ENCODE measurements at regions not wholly inside any gene's neighbourhood (a gene's known extent, or its start where the extent isn't known, plus 50 kb on each side); places are given as distances from the start of the nearest gene placed in this dataset.

- H3K4me1 ChIP-seq (ENCODE audit: control insufficient read depth in 2 of 2, insufficient read depth in 2 of 2, low read length in 2 of 2): no peaks in the 10 kb centered on the region
- Mint-ChIP-seq H3K9me3 (ENCODE audit: insufficient read depth) (peaks cover 3% of the 10 kb centered on the region), H3K4me1 (no peaks in the 10 kb centered on the region), H3K27me3 (peaks cover under 1% of the 10 kb centered on the region), H3K4me3 (no peak overlapping the region), H3K27ac (no peak overlapping the region)
- H3K4me3 ChIP-seq (ENCODE audit: control extremely low read depth in 1 of 5, extremely low read depth in 1 of 5, insufficient read depth in 1 of 5, low read depth in 2 of 5, low read length in 4 of 5): no peak overlapping the region
- POLR2A ChIA-PET: no interaction called here
- H3K79me2 ChIP-seq (ENCODE audit: control insufficient read depth, insufficient read depth, low read length): no peaks in the 10 kb centered on the region
- no peaks in the 10 kb centered on the region for H3K9me3 ChIP-seq (ENCODE audit: control extremely low read depth in 1 of 3, control insufficient read depth in 2 of 3, insufficient read depth in 1 of 3, low read length in 2 of 3)
- no peak for DNase-seq
- intact Hi-C loops (cut with micrococcal nuclease): no loop called here
- no peaks in the 10 kb centered on the region for H4K20me1 ChIP-seq (ENCODE audit: control insufficient read depth, insufficient read depth, low read length, poor library complexity, severe bottlenecking)
- no CpG with 5 or more reads among the region's 2 CpGs for WGBS (ENCODE audit: insufficient coverage)
- H3K36me3 ChIP-seq (replicated peaks in 1 of 2; ENCODE audit: control extremely low read depth in 1 of 2, control insufficient read depth in 1 of 2, extremely low read depth in 1 of 2, insufficient read depth in 2 of 2, low read length in 1 of 2): no peaks in the 10 kb centered on the region
- no peaks in the 10 kb centered on the region for H3K27me3 ChIP-seq (replicated peaks in 1 of 4; ENCODE audit: control extremely low read depth in 1 of 4, control insufficient read depth in 3 of 4, insufficient read depth in 4 of 4, low read length in 3 of 4)
- H3K4me2 ChIP-seq (replicated peaks; ENCODE audit: low read depth, low read length, poor library complexity, severe bottlenecking): no peak overlapping the region
- no peak for ATAC-seq (ENCODE audit: low read depth)
- CTCF ChIA-PET: no interaction called here
- no peak overlapping the region for H3K27ac ChIP-seq (ENCODE audit: low read length in 2 of 2)
- TF ChIP-seq CTCF (IDR thresholded peaks at IDR 0.05) (no peak), EZH2 (IDR thresholded peaks at IDR 0.05; ENCODE audit: borderline replicate concordance, insufficient read depth, low read depth, low read length, poor library complexity, severe bottlenecking) (no peak)
- no peak overlapping the region for H3K9ac ChIP-seq (ENCODE audit: low read length)
- no peak overlapping the region for H2AFZ ChIP-seq (ENCODE audit: insufficient read depth, low read depth, low read length, poor library complexity, severe bottlenecking)
Measured at GRCh38 chr1:58288624-58289142, 257.8 kb downstream of the OMA1 start.

GRCh38 chr1:58287894-58288623 lies 258.5 kb downstream of the OMA1 start:
- no peak overlapping the region for H3K27ac Mint-ChIP-seq
- Histone ChIP-seq H3K27ac (ENCODE audit: low read length in 2 of 2) (no peak overlapping the region), H3K4me1 (ENCODE audit: control insufficient read depth in 2 of 2, insufficient read depth in 2 of 2, low read length in 2 of 2) (no peaks in the 10 kb centered on the region), H3K9me3 (ENCODE audit: control extremely low read depth in 1 of 3, control insufficient read depth in 2 of 3, insufficient read depth in 1 of 3, low read length in 2 of 3) (no peaks in the 10 kb centered on the region), H3K36me3 (replicated peaks in 1 of 2; ENCODE audit: control extremely low read depth in 1 of 2, control insufficient read depth in 1 of 2, extremely low read depth in 1 of 2, insufficient read depth in 2 of 2, low read length in 1 of 2) (no peaks in the 10 kb centered on the region), H4K20me1 (ENCODE audit: control insufficient read depth, insufficient read depth, low read length, poor library complexity, severe bottlenecking) (no peaks in the 10 kb centered on the region), H3K4me2 (replicated peaks; ENCODE audit: low read depth, low read length, poor library complexity, severe bottlenecking) (no peak overlapping the region), H2AFZ (ENCODE audit: insufficient read depth, low read depth, low read length, poor library complexity, severe bottlenecking) (no peak overlapping the region), H3K4me3 (ENCODE audit: control extremely low read depth in 1 of 5, extremely low read depth in 1 of 5, insufficient read depth in 1 of 5, low read depth in 2 of 5, low read length in 4 of 5) (no peak overlapping the region), H3K79me2 (ENCODE audit: control insufficient read depth, insufficient read depth, low read length) (no peaks in the 10 kb centered on the region), H3K9ac (ENCODE audit: low read length) (no peak overlapping the region), H3K27me3 (replicated peaks in 1 of 4; ENCODE audit: control extremely low read depth in 1 of 4, control insufficient read depth in 3 of 4, insufficient read depth in 4 of 4, low read length in 3 of 4) (no peaks in the 10 kb centered on the region)
- intact Hi-C loops (cut with micrococcal nuclease): no loop called here
- DNase-seq: no peak
- ChIA-PET POLR2A (no interaction called here), CTCF (no interaction called here)
- no peak for TF ChIP-seq EZH2 (IDR thresholded peaks at IDR 0.05; ENCODE audit: borderline replicate concordance, insufficient read depth, low read depth, low read length, poor library complexity, severe bottlenecking)
- WGBS (ENCODE audit: insufficient coverage): no CpG with 5 or more reads among the region's 2 CpGs
- no peak overlapping the region for H3K4me3 Mint-ChIP-seq
- H3K9me3 Mint-ChIP-seq (ENCODE audit: insufficient read depth): peaks cover 3% of the 10 kb centered on the region
- H3K27me3 Mint-ChIP-seq: peaks cover 4% of the 10 kb centered on the region
- H3K4me1 Mint-ChIP-seq: no peaks in the 10 kb centered on the region
- ATAC-seq (ENCODE audit: low read depth): no peak
